Testis (tissue), 2 donors: ENCODE measurements at regions not wholly inside any gene's neighbourhood (a gene's known extent, or its start where the extent isn't known, plus 50 kb on each side); places are given as distances from the start of the nearest gene placed in this dataset.
"Not testable (repeated sequence)": the region's sequence is repeated elsewhere in the genome, so short reads cannot be mapped to it uniquely, and the experiment has no call there.

Experiments used
- DNase-seq: peaks from one replicate; pipeline ENCODE4 v3.0.0-alpha.2; 2019
- H3K27ac ChIP-seq, 2 donors: fragments of 200-600 bp; sonication (generic); one replicate each; pipeline ENCODE4 v1.5.1; 2019
- H3K27me3 ChIP-seq: fragments of 200-600 bp; sonication (generic); one replicate; pipeline ENCODE4 v1.5.1; 2019
- H3K36me3 ChIP-seq: fragments of 200-600 bp; sonication (generic); one replicate; pipeline ENCODE4 v1.5.1; 2017; ENCODE audit warnings: low read depth; ENCODE audit errors: missing control alignments
- H3K4me1 ChIP-seq: fragments of 200-600 bp; sonication (generic); one replicate; pipeline ENCODE4 v1.5.1; 2019
- H3K4me3 ChIP-seq, 2 donors: fragments of 200-600 bp; sonication (generic); one replicate each; pipeline ENCODE4 v1.5.1; 2017 to 2019
- H3K9me3 ChIP-seq: fragments of 200-600 bp; sonication (generic); one replicate; pipeline ENCODE4 v1.5.1; 2017
- CTCF ChIP-seq, 3 experiments: fragments of 450-650 bp in 2 of 3; fragments of 200-600 bp in 1 of 3; sonication (generic) in 1 of 3; IDR thresholded peaks; one replicate each; pipeline ENCODE4 v1.5.1; 2016 to 2019; ENCODE audit warnings: antibody characterized with exemption in 3 of 3, mild to moderate bottlenecking in 2 of 3, moderate library complexity in 1 of 3
- POLR2A ChIP-seq: fragments of 450-650 bp; IDR thresholded peaks from one replicate; pipeline ENCODE4 v1.6.1; 2017; ENCODE audit warnings: antibody characterized with exemption, mild to moderate bottlenecking, moderate library complexity
- WGBS, 2 donors: methylation state at CpG; one replicate each; pipeline ENCODE4 v1.1.5; 2018; 5-methylcytosine and 5-hydroxymethylcytosine counted together
- intact Hi-C: fragments of 100-400 bp; cut with DNase I; formaldehyde crosslinking; loops from one replicate; pipeline ENCODE4 v1.15.1; 2023; ENCODE audit warnings: low total_unique reads

GRCh38 chr6:165841153-165841558, 178.1 kb upstream of the PDE10A start:
- intact Hi-C loops, result loop anchor here (10.0 kb wide), 1 partner anchor 116 kb away; no protein-coding TSS in a partner anchor
- Histone ChIP-seq H3K4me1 (peaks cover 4% of the 10 kb centered on the region), H3K9me3 (no peaks in the 10 kb centered on the region), H3K27me3 (no peaks in the 10 kb centered on the region), H3K36me3 (no peaks in the 10 kb centered on the region), H3K27ac (no peak overlapping the region), H3K4me3 (no peak overlapping the region)
- WGBS, 2 donors, result 87 to 90% methylated on average over 8 to 9 of the region's 9 CpGs
- TF ChIP-seq POLR2A (no peak), CTCF (IDR thresholded peaks at IDR 0.05) (no peak)
- DNase-seq, result no peak

- no peak for DNase-seq
- Histone ChIP-seq H3K4me3 (no peak overlapping the region), H3K36me3 (no peaks in the 10 kb centered on the region), H3K4me1 (peaks cover 25% of the 10 kb centered on the region), H3K27ac (no peak overlapping the region), H3K9me3 (no peaks in the 10 kb centered on the region), H3K27me3 (no peaks in the 10 kb centered on the region)
- intact Hi-C loops, result no loop called here
- TF ChIP-seq POLR2A, result no peak
- 78 to 84% methylated on average over 9 of the region's 9 CpGs for WGBS, 2 donors
These were observed 175.1 kb upstream of the PDE10A start for GRCh38 chr6:165837948-165838745.

GRCh38 chr6:165836648-165837047, 173.6 kb upstream of the PDE10A start:
- H3K27me3 ChIP-seq, H3K27ac ChIP-seq, H3K4me3 ChIP-seq, DNase-seq, H3K9me3 ChIP-seq, H3K36me3 ChIP-seq, intact Hi-C loops: not testable (repeated sequence)
- H3K4me1 ChIP-seq, result peaks cover 25% of the 10 kb centered on the region
- 91 to 92% methylated on average over 4 of the region's 4 CpGs for WGBS, 2 donors

GRCh38 chr6:165835410-165835851, 172.4 kb upstream of the PDE10A start:
- Histone ChIP-seq H3K27me3 (no peaks in the 10 kb centered on the region), H3K36me3 (no peaks in the 10 kb centered on the region), H3K4me1 (peaks cover 25% of the 10 kb centered on the region), H3K9me3 (no peaks in the 10 kb centered on the region), H3K4me3 (no peak overlapping the region), H3K27ac (no peak overlapping the region)
- intact Hi-C loops, result no loop called here
- 29 to 33% methylated on average over 10 to 13 of the region's 13 CpGs for WGBS, 2 donors
- DNase-seq, result peak; percentile 82
- TF ChIP-seq POLR2A, result no peak
- no peak for TF ChIP-seq CTCF (IDR thresholded peaks at IDR 0.05)

GRCh38 chr6:165834613-165835259, 171.7 kb upstream of the PDE10A start:
- no peaks in the 10 kb centered on the region for H3K27me3 ChIP-seq
- H3K36me3 ChIP-seq, result no peaks in the 10 kb centered on the region
- intact Hi-C loops, result no loop called here
- no peaks in the 10 kb centered on the region for H3K9me3 ChIP-seq
- peak; percentile 93 for DNase-seq
- peak overlapping the region in 1 of 2 donors; percentile 55 for H3K27ac ChIP-seq
- peaks cover 25% of the 10 kb centered on the region for H3K4me1 ChIP-seq
- no peak for TF ChIP-seq CTCF (IDR thresholded peaks at IDR 0.05)
- no peak for TF ChIP-seq POLR2A
- no peak overlapping the region for H3K4me3 ChIP-seq
- 28 to 35% methylated on average over 11 of the region's 11 CpGs for WGBS, 2 donors
